ENCODE measurements at regions not wholly inside any gene's neighbourhood (a gene's known extent, or its start where the extent isn't known, plus 50 kb on each side); places are given as distances from the start of the nearest gene placed in this dataset.

GRCh38 chr7:18174996-18175395, 147.3 kb upstream of the PRPS1L1 start:
- TF ChIP-seq POLR2A (IDR thresholded peaks at IDR 0.05) (no peak), CTCF (IDR thresholded peaks at IDR 0.05) (no peak)
